Neural cell (in vitro differentiated cells): ENCODE measurements at regions not wholly inside any gene's neighbourhood (a gene's known extent, or its start where the extent isn't known, plus 50 kb on each side); places are given as distances from the start of the nearest gene placed in this dataset.

ENCODE experiments used
- H2AFZ ChIP-seq: fragments of 200-600, 300-800 bp; sonication (generic), shearing (Covaris generic); 2 replicates; pipeline ENCODE4 v1.6.0; 2014; ENCODE audit warnings: low read depth, mild to moderate bottlenecking, antibody characterized with exemption, low read length, moderate library complexity
- H3F3A ChIP-seq: fragments of 200-600 bp; shearing (Covaris generic); 2 replicates; pipeline ENCODE4 v1.6.1; 2016; ENCODE audit warnings: mild to moderate bottlenecking, moderate library complexity, mixed read lengths, antibody characterized with exemption, low read length; ENCODE audit not compliant: insufficient read depth, poor library complexity, severe bottlenecking
- H3K27ac ChIP-seq: fragments of 200-600, 300-800 bp; sonication (generic), shearing (Covaris generic); 2 replicates; pipeline ENCODE4 v1.5.1; 2014; ENCODE audit warnings: mild to moderate bottlenecking, low read length, moderate library complexity
- H3K27me3 ChIP-seq: fragments of 300-800, 200-600 bp; sonication (generic), shearing (Covaris generic); 2 replicates; pipeline ENCODE4 v1.6.0; 2014; ENCODE audit warnings: mild to moderate bottlenecking, low read depth, low read length, moderate library complexity; ENCODE audit not compliant: insufficient read depth
- H3K36me3 ChIP-seq: fragments of 300-800, 200-600 bp; sonication (generic), shearing (Covaris generic); 2 replicates; pipeline ENCODE4 v1.5.1; 2014; ENCODE audit warnings: mild to moderate bottlenecking, antibody characterized with exemption, low read length, moderate library complexity; ENCODE audit not compliant: insufficient read depth
- H3K4me2 ChIP-seq: fragments of 300-800, 200-600 bp; sonication (generic), shearing (Covaris generic); 2 replicates; pipeline ENCODE4 v1.6.0; 2014; ENCODE audit warnings: mild to moderate bottlenecking, low read length
- H3K4me3 ChIP-seq: fragments of 300-800, 200-600 bp; sonication (generic), shearing (Covaris generic); 2 replicates; pipeline ENCODE4 v1.5.1; 2014; ENCODE audit warnings: mild to moderate bottlenecking, low read length, moderate library complexity
- H3K79me2 ChIP-seq: fragments of 200-600 bp; shearing (Covaris generic); replicated peaks from 2 replicates; pipeline ENCODE4 v1.6.0; 2014; ENCODE audit warnings: mild to moderate bottlenecking, low read length, moderate library complexity; ENCODE audit not compliant: insufficient read depth
- H3K9ac ChIP-seq: fragments of 300-800, 200-600 bp; sonication (generic), shearing (Covaris generic); 2 replicates; pipeline ENCODE4 v1.6.1; 2016; ENCODE audit warnings: mild to moderate bottlenecking, low read length, mixed read lengths
- H3K9me2 ChIP-seq: fragments of 200-600 bp; shearing (Covaris generic); 2 replicates; pipeline ENCODE4 v1.6.1; 2016; ENCODE audit warnings: mild to moderate bottlenecking, low read length, mixed read lengths; ENCODE audit not compliant: insufficient read depth
- H3K9me3 ChIP-seq: fragments of 200-600, 300-800 bp; sonication (generic), shearing (Covaris generic); 2 replicates; pipeline ENCODE4 v1.6.1; 2016; ENCODE audit warnings: mild to moderate bottlenecking, mixed run types, low read length, moderate library complexity, mixed read lengths
- H4K20me1 ChIP-seq: fragments of 200-600 bp; shearing (Covaris generic); 2 replicates; pipeline ENCODE4 v1.6.1; 2016; ENCODE audit warnings: mild to moderate bottlenecking, mixed run types; ENCODE audit not compliant: insufficient read depth
- CTCF ChIP-seq: fragments of 450-650 bp; IDR thresholded peaks from 2 replicates; pipeline ENCODE4 v1.5.1; 2014; ENCODE audit warnings: antibody characterized with exemption, mild to moderate bottlenecking, moderate library complexity; ENCODE audit not compliant: poor library complexity, severe bottlenecking
- EP300 ChIP-seq: fragments of 450-650 bp; conservative IDR thresholded peaks from 2 replicates; pipeline ENCODE4 v1.6.1; 2014; ENCODE audit warnings: antibody characterized with exemption, mild to moderate bottlenecking, moderate library complexity; ENCODE audit not compliant: poor library complexity, severe bottlenecking
- EZH2 ChIP-seq: fragments of 200-600, 300-800 bp; shearing (Covaris generic), sonication (generic); IDR thresholded peaks from 2 replicates; pipeline ENCODE4 v1.6.1; 2014; ENCODE audit warnings: antibody characterized with exemption, low read length, borderline replicate concordance, mild to moderate bottlenecking; ENCODE audit not compliant: insufficient read depth, poor library complexity, severe bottlenecking
- MXI1 ChIP-seq: fragments of 450-650 bp; conservative IDR thresholded peaks from 2 replicates; pipeline ENCODE4 v1.6.1; 2014; ENCODE audit warnings: antibody characterized with exemption, mild to moderate bottlenecking; ENCODE audit not compliant: poor library complexity, severe bottlenecking
- POLR2AphosphoS5 ChIP-seq: IDR thresholded peaks from 2 replicates; pipeline ENCODE4 v1.6.1; 2012
- RAD21 ChIP-seq: fragments of 450-650 bp; conservative IDR thresholded peaks from 2 replicates; pipeline ENCODE4 v1.6.1; 2014; ENCODE audit warnings: antibody characterized with exemption, mild to moderate bottlenecking, moderate library complexity
- REST ChIP-seq: IDR thresholded peaks from 2 replicates; pipeline ENCODE4 v1.6.1; 2012; ENCODE audit warnings: borderline replicate concordance
- SMC3 ChIP-seq: fragments of 450-650 bp; conservative IDR thresholded peaks from 2 replicates; pipeline ENCODE4 v1.6.1; 2014; ENCODE audit warnings: antibody characterized with exemption, mild to moderate bottlenecking, moderate library complexity; ENCODE audit not compliant: poor library complexity
- TAF1 ChIP-seq: IDR thresholded peaks from 2 replicates; pipeline ENCODE4 v1.6.1; 2012; ENCODE audit warnings: low read depth

- Histone ChIP-seq H3F3A (no peaks in the 10 kb centered on the region), H3K4me3 (no peak overlapping the region), H3K9me2 (no peaks in the 10 kb centered on the region), H3K36me3 (no peaks in the 10 kb centered on the region), H4K20me1 (no peaks in the 10 kb centered on the region), H3K9me3 (no peaks in the 10 kb centered on the region), H3K79me2 (no peaks in the 10 kb centered on the region), H3K9ac (no peak overlapping the region), H3K27ac (no peak overlapping the region), H2AFZ (no peak overlapping the region), H3K27me3 (no peaks in the 10 kb centered on the region), H3K4me2 (no peak overlapping the region)
- TF ChIP-seq POLR2AphosphoS5, result no peak
- no peak for TF ChIP-seq MXI1
- no peak for TF ChIP-seq SMC3
- no peak for TF ChIP-seq EP300
- TF ChIP-seq RAD21, result no peak
- TF ChIP-seq REST, result no peak
- no peak for TF ChIP-seq CTCF
- no peak for TF ChIP-seq TAF1
- no peak for TF ChIP-seq EZH2
These were observed 200.3 kb downstream of the FBXO15 start for GRCh38 chr18:73947180-73947921.

- Histone ChIP-seq H3K36me3 (no peaks in the 10 kb centered on the region), H3K27me3 (no peaks in the 10 kb centered on the region), H3K4me3 (no peak overlapping the region), H3K9me2 (no peaks in the 10 kb centered on the region), H3F3A (no peaks in the 10 kb centered on the region), H3K4me2 (no peak overlapping the region), H3K79me2 (no peaks in the 10 kb centered on the region), H3K27ac (no peak overlapping the region), H2AFZ (no peak overlapping the region), H4K20me1 (no peaks in the 10 kb centered on the region), H3K9ac (no peak overlapping the region), H3K9me3 (no peaks in the 10 kb centered on the region)
- TF ChIP-seq POLR2AphosphoS5, result no peak
- TF ChIP-seq REST, result no peak
- no peak for TF ChIP-seq CTCF
- no peak for TF ChIP-seq RAD21
- TF ChIP-seq EZH2, result no peak
- TF ChIP-seq MXI1, result no peak
- TF ChIP-seq EP300, result no peak
- no peak for TF ChIP-seq SMC3
- no peak for TF ChIP-seq TAF1
These were observed 202.4 kb downstream of the FBXO15 start for GRCh38 chr18:73945130-73945792.
